Ascending aorta (tissue), 2 donors: ENCODE measurements at regions not wholly inside any gene's neighbourhood (a gene's known extent, or its start where the extent isn't known, plus 50 kb on each side); places are given as distances from the start of the nearest gene placed in this dataset.

Experiments
- DNase-seq, 2 donors: peaks; one replicate each; pipeline ENCODE4 v3.0.0-alpha.2; 2019; ENCODE audit warnings: low spot score in 2 of 2
- H3K27ac ChIP-seq, 2 donors: fragments of 200-600 bp; sonication (generic); one replicate each; pipeline ENCODE4 v1.5.1; 2016 to 2017; ENCODE audit warnings: mild to moderate bottlenecking in 1 of 2
- H3K27me3 ChIP-seq: fragments of 200-600 bp; sonication (generic); one replicate; pipeline ENCODE4 v1.5.1; 2017
- H3K36me3 ChIP-seq, 2 donors: fragments of 200-600 bp; sonication (generic); one replicate each; pipeline ENCODE4 v1.5.1; 2016
- H3K4me1 ChIP-seq, 2 donors: fragments of 200-600 bp; sonication (generic); one replicate each; pipeline ENCODE4 v1.5.1; 2016 to 2017; ENCODE audit warnings: mild to moderate bottlenecking in 1 of 2
- H3K4me3 ChIP-seq, 2 donors: fragments of 200-600 bp; sonication (generic); one replicate each; pipeline ENCODE4 v1.5.1; 2016 to 2017; ENCODE audit warnings: mild to moderate bottlenecking in 1 of 2
- H3K9me3 ChIP-seq, 2 donors: fragments of 200-600 bp; sonication (generic); one replicate each; pipeline ENCODE4 v1.5.1; 2016
- intact Hi-C: fragments of 100-400 bp; cut with DNase I; formaldehyde crosslinking; loops from one replicate; pipeline ENCODE4 v1.15.1; 2023
- TF ChIP-seq, protein P1 (sequence below), 3 experiments: fragments of 200-600 bp in 2 of 3; fragments of 450-650 bp in 1 of 3; sonication (generic) in 2 of 3; IDR thresholded peaks; one replicate each; pipeline ENCODE4 v1.5.1; 2016 to 2019; ENCODE audit warnings: antibody characterized with exemption in 3 of 3, mild to moderate bottlenecking in 1 of 3, moderate library complexity in 1 of 3

DNA sequence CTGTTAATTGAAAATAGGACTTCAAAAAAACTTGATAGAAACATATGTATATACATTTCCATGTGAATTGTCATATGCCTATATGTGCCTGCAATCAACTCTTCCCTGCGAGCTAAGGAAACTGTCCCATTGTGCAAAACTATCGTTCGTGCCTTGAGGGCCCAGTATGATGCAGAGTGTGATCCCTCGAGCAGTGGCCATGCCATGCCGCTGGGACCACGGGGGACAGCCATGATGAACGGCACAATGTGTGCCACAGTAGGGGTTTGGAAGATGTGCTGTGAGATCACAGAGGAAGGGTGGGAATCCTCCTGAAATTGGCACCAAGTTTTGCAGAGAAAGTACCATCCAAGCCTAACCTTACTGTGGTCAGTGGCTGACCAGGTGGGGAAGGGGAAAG is 118.1 kb upstream of the SOX1 start:
- H3K27me3 ChIP-seq = no peaks in the 10 kb centered on the region
- intact Hi-C loops = no loop called here
- no peak overlapping the region for H3K4me3 ChIP-seq
- no peak overlapping the region for H3K27ac ChIP-seq
- H3K36me3 ChIP-seq = no peaks in the 10 kb centered on the region
- no peak for DNase-seq
- no peaks in the 10 kb centered on the region for H3K4me1 ChIP-seq
- TF ChIP-seq, protein P1, sequence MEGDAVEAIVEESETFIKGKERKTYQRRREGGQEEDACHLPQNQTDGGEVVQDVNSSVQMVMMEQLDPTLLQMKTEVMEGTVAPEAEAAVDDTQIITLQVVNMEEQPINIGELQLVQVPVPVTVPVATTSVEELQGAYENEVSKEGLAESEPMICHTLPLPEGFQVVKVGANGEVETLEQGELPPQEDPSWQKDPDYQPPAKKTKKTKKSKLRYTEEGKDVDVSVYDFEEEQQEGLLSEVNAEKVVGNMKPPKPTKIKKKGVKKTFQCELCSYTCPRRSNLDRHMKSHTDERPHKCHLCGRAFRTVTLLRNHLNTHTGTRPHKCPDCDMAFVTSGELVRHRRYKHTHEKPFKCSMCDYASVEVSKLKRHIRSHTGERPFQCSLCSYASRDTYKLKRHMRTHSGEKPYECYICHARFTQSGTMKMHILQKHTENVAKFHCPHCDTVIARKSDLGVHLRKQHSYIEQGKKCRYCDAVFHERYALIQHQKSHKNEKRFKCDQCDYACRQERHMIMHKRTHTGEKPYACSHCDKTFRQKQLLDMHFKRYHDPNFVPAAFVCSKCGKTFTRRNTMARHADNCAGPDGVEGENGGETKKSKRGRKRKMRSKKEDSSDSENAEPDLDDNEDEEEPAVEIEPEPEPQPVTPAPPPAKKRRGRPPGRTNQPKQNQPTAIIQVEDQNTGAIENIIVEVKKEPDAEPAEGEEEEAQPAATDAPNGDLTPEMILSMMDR (IDR thresholded peaks at IDR 0.05) = no peak
- H3K9me3 ChIP-seq = no peaks in the 10 kb centered on the region

DNA sequence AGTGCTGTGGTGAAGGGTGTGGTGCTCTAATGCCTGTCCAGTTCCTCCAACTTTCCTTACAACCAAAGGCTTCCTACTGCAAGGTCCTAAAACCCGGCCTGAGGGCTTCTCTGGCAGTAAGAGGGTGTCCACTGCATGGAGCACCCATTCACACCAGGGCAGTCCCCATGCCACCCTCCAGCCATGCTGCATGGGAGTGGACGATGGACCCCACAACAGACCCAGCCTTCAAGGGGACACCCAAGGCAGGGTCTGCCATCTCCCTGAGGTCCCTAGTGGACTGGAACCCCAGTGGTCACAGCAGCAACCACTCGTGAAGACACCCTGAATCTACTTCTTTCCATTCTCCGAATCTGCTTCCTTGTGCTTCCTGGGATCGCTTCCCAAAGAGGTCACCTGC is 117.6 kb upstream of the SOX1 start:
- Histone ChIP-seq H3K36me3 (no peaks in the 10 kb centered on the region), H3K4me3 (no peak overlapping the region), H3K4me1 (no peaks in the 10 kb centered on the region), H3K9me3 (no peaks in the 10 kb centered on the region), H3K27ac (no peak overlapping the region), H3K27me3 (no peaks in the 10 kb centered on the region)
- TF ChIP-seq, protein P1 (IDR thresholded peaks at IDR 0.05) = no peak
- intact Hi-C loops = no loop called here
- DNase-seq = no peak

DNA sequence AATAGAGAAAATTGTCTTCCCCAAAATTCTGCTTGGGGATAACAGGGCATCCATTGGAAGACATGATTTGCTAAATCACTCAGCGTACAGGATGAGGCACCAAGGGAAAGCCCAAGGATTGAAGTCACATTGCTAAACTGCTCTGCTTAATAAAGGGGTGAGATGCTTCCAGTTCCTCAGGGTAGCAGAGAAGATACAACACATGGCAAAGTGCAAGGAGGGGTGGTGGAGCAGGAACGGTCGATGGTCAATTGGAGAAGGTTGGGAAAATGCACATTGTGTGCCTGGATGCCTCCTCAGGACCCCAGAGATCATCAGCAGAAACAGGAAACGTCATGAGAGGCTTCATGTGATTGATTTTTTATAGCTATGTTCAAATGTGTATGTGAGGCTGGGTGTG is 116.3 kb upstream of the SOX1 start:
- H3K36me3 ChIP-seq = no peaks in the 10 kb centered on the region
- no peaks in the 10 kb centered on the region for H3K9me3 ChIP-seq
- no peaks in the 10 kb centered on the region for H3K4me1 ChIP-seq
- H3K27ac ChIP-seq = no peak overlapping the region
- DNase-seq = no peak
- intact Hi-C loops = no loop called here
- H3K27me3 ChIP-seq = no peaks in the 10 kb centered on the region
- TF ChIP-seq, protein P1 (IDR thresholded peaks at IDR 0.05) = no peak
- H3K4me3 ChIP-seq = no peak overlapping the region

DNA sequence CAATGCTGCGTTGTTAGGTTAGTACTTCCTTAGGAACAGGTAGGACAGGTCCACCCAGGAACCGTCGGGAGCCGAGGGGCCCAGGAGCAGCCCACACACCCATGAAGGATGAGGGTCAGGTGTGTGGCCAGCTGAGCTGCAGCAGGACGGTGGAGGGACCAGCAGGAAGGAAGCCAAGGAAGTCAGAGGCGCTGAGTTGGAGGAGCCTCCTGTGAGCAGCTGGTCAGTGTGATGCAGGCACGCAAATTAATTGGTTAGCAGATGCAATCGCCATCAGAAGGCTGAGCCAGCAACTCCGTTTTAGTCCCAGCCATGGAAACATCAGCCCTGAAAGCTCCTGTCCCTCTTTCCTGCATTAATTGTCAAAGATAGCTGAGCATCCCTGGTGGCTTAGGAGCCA is 114.9 kb upstream of the SOX1 start:
- Histone ChIP-seq H3K27ac (no peak overlapping the region), H3K4me3 (no peak overlapping the region), H3K27me3 (no peaks in the 10 kb centered on the region), H3K9me3 (no peaks in the 10 kb centered on the region), H3K4me1 (no peaks in the 10 kb centered on the region), H3K36me3 (no peaks in the 10 kb centered on the region)
- DNase-seq = peak in 1 of 2 donors; percentile 47
- intact Hi-C loops = no loop called here
- TF ChIP-seq, protein P1 (IDR thresholded peaks at IDR 0.05) = no peak

DNA sequence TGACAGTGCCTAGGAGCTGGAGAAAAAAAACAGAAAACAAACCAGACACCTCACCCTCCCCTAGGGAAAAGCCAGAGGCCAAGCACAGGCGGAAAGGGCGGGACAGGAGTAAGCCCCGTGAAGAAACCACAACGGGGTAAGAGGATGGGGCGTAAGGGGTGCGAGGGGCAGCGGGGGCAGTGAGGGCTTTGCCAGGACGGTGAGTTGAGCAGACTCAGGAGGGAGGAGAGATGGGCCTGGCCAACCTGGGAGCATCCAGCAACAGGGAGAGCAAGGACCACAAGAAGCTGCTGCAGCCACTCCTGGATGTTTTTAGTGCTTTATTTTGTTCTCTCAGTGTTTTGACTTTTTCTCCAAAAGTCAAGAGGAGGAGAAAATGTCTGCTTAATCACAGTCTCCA is 114.1 kb upstream of the SOX1 start:
- intact Hi-C loops = no loop called here
- no peak overlapping the region for H3K27ac ChIP-seq
- DNase-seq = peak in 1 of 2 donors; percentile 25
- no peaks in the 10 kb centered on the region for H3K27me3 ChIP-seq
- no peaks in the 10 kb centered on the region for H3K4me1 ChIP-seq
- TF ChIP-seq, protein P1 (IDR thresholded peaks at IDR 0.05) = no peak
- no peak overlapping the region for H3K4me3 ChIP-seq
- no peaks in the 10 kb centered on the region for H3K9me3 ChIP-seq
- no peaks in the 10 kb centered on the region for H3K36me3 ChIP-seq

DNA sequence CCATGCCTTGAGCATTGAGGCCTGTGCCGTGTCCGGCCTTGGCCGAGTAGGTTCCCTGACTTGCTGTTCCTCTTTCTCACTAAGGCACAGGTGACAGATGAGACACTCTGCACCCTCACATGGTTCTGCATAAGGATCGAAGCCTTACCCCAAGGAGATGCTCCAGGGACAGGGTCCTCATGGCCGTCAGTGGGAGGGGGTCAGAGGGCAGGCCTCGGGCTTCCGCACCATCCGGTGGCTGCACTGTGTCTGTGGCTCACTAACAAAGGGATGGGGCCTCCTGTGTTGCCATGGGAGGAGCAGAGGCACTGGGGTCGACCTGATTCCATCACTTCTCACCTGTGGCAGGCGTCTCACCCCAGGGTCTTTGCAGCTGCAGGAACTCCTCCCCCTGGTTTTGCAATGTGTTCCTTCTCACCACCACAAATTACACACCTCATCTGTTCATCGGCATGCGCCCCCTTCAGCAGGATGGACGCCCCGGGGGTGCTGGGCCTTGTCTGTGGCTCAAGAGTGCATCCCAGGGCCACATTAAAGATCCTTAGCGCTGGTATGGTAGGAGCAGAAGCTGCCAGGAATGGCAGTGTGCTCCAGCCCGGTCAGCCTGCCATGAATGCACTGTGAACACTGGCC is 113.3 kb upstream of the SOX1 start:
- no peaks in the 10 kb centered on the region for H3K27me3 ChIP-seq
- TF ChIP-seq, protein P1 (IDR thresholded peaks at IDR 0.05) = no peak

More for the DNA sequence above, 113.3 kb upstream of the SOX1 start:
- intact Hi-C loops = no loop called here
- Histone ChIP-seq H3K27ac (no peak overlapping the region), H3K9me3 (no peaks in the 10 kb centered on the region), H3K4me3 (no peak overlapping the region), H3K36me3 (no peaks in the 10 kb centered on the region), H3K4me1 (no peaks in the 10 kb centered on the region)
- DNase-seq = no peak
